ES-I3 (cell line): ENCODE measurements at regions not wholly inside any gene's neighbourhood (a gene's known extent, or its start where the extent isn't known, plus 50 kb on each side); places are given as distances from the start of the nearest gene placed in this dataset.

Experiments used
- H3K36me3 ChIP-seq: 2 replicates; pipeline ENCODE4 v1.6.1; 2013; ENCODE audit warnings: mild to moderate bottlenecking, low read length, control low read depth, moderate library complexity; ENCODE audit not compliant: insufficient read depth
- H3K4me1 ChIP-seq: 2 replicates; pipeline ENCODE4 v1.6.1; 2013; ENCODE audit warnings: mild to moderate bottlenecking, control low read depth, low read length; ENCODE audit not compliant: insufficient read depth
- H3K9ac ChIP-seq: 2 replicates; pipeline ENCODE4 v1.6.1; 2013; ENCODE audit warnings: low read depth, mild to moderate bottlenecking, low read length, moderate library complexity
- H3K9me3 ChIP-seq: 2 replicates; pipeline ENCODE4 v1.6.1; 2013; ENCODE audit warnings: mild to moderate bottlenecking, low read length, moderate library complexity; ENCODE audit not compliant: control insufficient read depth, insufficient read depth

GRCh38 chr1:56222914-56223540 lies 356.3 kb downstream of the PLPP3 start:
- no peaks in the 10 kb centered on the region for H3K36me3 ChIP-seq
- no peaks in the 10 kb centered on the region for H3K4me1 ChIP-seq

DNA sequence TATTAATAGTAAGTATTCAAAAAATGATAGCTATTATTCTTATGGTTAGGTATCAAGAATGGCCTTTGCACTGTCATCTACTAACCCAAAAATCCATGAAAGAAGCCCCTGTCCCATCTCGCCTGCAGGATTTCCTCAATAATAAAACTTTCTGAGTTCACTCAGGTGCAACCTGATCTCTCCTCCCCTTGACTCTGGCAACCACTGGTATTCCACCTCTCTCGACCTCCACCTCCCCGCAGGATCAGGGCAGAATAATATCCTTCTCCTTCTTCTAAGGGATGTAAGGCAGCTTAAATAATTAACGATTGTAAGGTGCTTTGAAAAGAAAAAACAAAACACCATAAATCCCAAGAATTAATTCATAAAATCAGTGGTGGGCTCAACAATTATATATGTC lies 359.3 kb downstream of the PLPP3 start:
- no peaks in the 10 kb centered on the region for H3K36me3 ChIP-seq
- H3K4me1 ChIP-seq: peaks cover 4% of the 10 kb centered on the region; the same call in 1 of the 2 replicates
- H3K9ac ChIP-seq: no peak overlapping the region
- no peaks in the 10 kb centered on the region for H3K9me3 ChIP-seq

More at GRCh38 chr1:56222914-56223540, 356.3 kb downstream of the PLPP3 start:
- H3K9ac ChIP-seq: no peak overlapping the region
- no peaks in the 10 kb centered on the region for H3K9me3 ChIP-seq

- Histone ChIP-seq H3K9ac (no peak overlapping the region), H3K4me1 (peaks cover 4% of the 10 kb centered on the region; the same call in 1 of the 2 replicates), H3K36me3 (no peaks in the 10 kb centered on the region), H3K9me3 (no peaks in the 10 kb centered on the region)
Measured at GRCh38 chr1:56218023-56218422, 361.3 kb downstream of the PLPP3 start.

DNA sequence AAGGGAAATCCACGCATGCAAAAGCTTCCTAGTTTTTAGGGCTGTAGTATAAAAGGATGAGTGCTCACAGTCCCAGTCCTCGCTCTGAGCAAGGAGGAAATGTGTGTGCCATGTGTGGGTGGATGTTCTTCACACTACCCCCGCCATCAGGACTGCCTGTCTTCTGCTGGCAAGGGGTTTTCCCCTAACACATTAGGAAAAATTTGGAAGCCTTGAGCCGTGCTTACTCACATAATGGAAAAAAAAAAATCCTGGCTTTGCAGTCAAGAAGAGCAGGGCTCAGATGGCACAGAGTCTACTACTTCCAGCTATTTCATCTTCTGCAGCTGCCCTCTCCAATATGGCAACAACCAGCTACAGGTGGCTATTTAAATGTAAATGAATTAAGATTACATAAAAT lies 363.1 kb downstream of the PLPP3 start:
- Histone ChIP-seq H3K36me3 (no peaks in the 10 kb centered on the region), H3K4me1 (peaks cover 4% of the 10 kb centered on the region; the same call in 1 of the 2 replicates), H3K9ac (no peak overlapping the region), H3K9me3 (no peaks in the 10 kb centered on the region)

GRCh38 chr1:56215771-56216170 lies 363.6 kb downstream of the PLPP3 start:
- Histone ChIP-seq H3K9me3 (no peaks in the 10 kb centered on the region), H3K36me3 (no peaks in the 10 kb centered on the region), H3K9ac (no peak overlapping the region), H3K4me1 (peaks cover 4% of the 10 kb centered on the region; the same call in 1 of the 2 replicates)

- Histone ChIP-seq H3K9me3 (no peaks in the 10 kb centered on the region), H3K9ac (no peak overlapping the region), H3K4me1 (peaks cover 4% of the 10 kb centered on the region; the same call in 1 of the 2 replicates), H3K36me3 (no peaks in the 10 kb centered on the region)
Measured at GRCh38 chr1:56215086-56215485, 364.3 kb downstream of the PLPP3 start.

- Histone ChIP-seq H3K4me1 (peaks cover 4% of the 10 kb centered on the region; the same call in 1 of the 2 replicates), H3K9ac (no peak overlapping the region), H3K36me3 (no peaks in the 10 kb centered on the region), H3K9me3 (no peaks in the 10 kb centered on the region)
Measured at GRCh38 chr1:56213068-56213467, 366.3 kb downstream of the PLPP3 start.

- Histone ChIP-seq H3K9me3 (no peaks in the 10 kb centered on the region), H3K36me3 (no peaks in the 10 kb centered on the region), H3K4me1 (peaks cover 4% of the 10 kb centered on the region; the same call in 1 of the 2 replicates), H3K9ac (no peak overlapping the region)
Measured at GRCh38 chr1:56212143-56212542, 367.2 kb downstream of the PLPP3 start.

DNA sequence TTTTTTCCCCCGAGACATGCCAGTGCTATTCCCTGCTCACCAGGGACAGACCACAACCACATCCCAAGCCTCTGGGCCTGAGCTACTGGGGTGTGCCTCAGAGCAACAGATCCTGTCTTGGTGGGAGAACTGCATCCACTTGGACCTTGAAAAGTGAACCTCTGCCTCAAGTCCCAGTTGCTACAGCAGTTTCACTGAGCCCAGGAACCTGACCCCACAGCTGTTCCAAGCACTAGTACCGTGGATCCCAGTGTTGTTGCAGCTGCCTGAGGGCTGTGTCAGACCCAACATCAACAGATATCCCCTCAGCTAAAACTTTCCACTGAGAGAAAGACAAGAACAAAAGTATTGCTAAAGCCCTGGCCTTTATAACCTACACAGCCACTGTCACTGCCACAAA lies 373.0 kb downstream of the PLPP3 start:
- Histone ChIP-seq H3K36me3 (no peaks in the 10 kb centered on the region), H3K9me3 (no peaks in the 10 kb centered on the region), H3K4me1 (no peaks in the 10 kb centered on the region), H3K9ac (no peak overlapping the region)

- Histone ChIP-seq H3K9me3 (no peaks in the 10 kb centered on the region), H3K9ac (no peak overlapping the region), H3K4me1 (no peaks in the 10 kb centered on the region), H3K36me3 (no peaks in the 10 kb centered on the region)
Measured at GRCh38 chr1:56204206-56204605, 375.2 kb downstream of the PLPP3 start.

GRCh38 chr1:56202796-56203492 lies 376.4 kb downstream of the PLPP3 start:
- H3K4me1 ChIP-seq: no peaks in the 10 kb centered on the region

DNA sequence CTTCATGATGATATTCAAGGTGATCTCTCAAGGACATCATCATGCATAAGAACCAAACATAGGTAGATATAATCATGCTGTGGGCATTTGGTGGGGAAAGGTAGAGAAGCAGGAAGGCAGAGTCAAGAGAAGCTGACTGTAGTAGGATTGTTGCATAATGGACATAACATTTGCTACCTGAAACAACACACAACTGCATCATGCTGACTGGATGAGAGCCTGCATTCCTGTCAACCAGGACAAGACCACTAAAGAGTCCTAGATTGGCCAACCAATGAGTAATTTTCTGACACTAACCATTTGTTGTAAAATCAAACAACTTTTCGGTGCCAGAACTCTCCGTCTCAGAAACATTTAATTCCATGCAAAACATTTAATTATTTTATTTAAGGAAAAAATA lies 377.2 kb downstream of the PLPP3 start:
- H3K4me1 ChIP-seq: peaks cover 2% of the 10 kb centered on the region; the same call in 1 of the 2 replicates
- H3K9ac ChIP-seq: no peak overlapping the region

More at GRCh38 chr1:56202796-56203492, 376.4 kb downstream of the PLPP3 start:
- Histone ChIP-seq H3K9me3 (no peaks in the 10 kb centered on the region), H3K36me3 (no peaks in the 10 kb centered on the region), H3K9ac (no peak overlapping the region)

DNA sequence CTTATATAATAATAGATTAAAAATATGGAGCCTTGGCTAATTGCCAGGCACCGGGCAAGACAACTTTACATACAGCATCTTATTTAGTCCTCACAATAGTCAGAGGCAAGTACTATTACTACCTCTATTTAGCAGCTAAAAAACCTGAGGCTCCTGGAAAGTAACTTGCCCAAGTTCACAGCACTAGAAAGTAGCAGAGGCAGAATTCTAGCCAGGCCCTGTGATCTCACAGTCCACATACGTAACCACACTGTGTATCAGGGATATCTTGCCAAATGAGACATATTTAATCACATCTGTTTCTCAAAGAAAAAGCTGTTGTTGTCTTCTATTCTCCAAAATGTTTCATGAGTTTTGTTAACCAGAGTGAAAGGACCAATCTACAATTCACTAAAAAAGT lies 378.5 kb downstream of the PLPP3 start:
- Histone ChIP-seq H3K9ac (no peak overlapping the region), H3K36me3 (no peaks in the 10 kb centered on the region), H3K9me3 (no peaks in the 10 kb centered on the region), H3K4me1 (peaks cover 15% of the 10 kb centered on the region)

More for the DNA sequence above, 377.2 kb downstream of the PLPP3 start:
- Histone ChIP-seq H3K36me3 (no peaks in the 10 kb centered on the region), H3K9me3 (no peaks in the 10 kb centered on the region)

DNA sequence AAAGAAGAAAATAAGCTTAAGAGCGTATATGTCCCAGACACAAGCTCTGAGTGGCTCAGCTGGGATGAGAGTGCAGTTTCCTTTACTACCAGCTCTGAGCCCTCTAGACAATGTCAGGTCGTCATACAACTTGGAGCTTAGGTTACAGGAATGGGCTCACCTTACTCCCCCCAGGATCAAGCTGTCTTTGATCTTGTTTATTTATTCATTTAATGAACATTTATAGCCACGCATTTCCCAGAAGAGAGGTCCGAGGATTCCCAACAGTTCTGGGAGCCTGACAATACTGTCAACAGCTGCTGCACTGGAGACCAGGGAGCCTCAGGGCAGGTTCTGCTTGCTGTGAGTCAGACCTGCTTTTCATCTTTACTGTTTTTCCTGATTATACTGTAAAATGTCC lies 378.9 kb downstream of the PLPP3 start:
- H3K36me3 ChIP-seq: no peaks in the 10 kb centered on the region
- H3K4me1 ChIP-seq: peaks cover 16% of the 10 kb centered on the region
- H3K9me3 ChIP-seq: no peaks in the 10 kb centered on the region
- no peak overlapping the region for H3K9ac ChIP-seq

GRCh38 chr1:56199956-56200355 lies 379.4 kb downstream of the PLPP3 start:
- Histone ChIP-seq H3K4me1 (peaks cover 16% of the 10 kb centered on the region), H3K9me3 (no peaks in the 10 kb centered on the region), H3K9ac (no peak overlapping the region), H3K36me3 (no peaks in the 10 kb centered on the region)
